NCI-H446 (cell line): ENCODE measurements at regions not wholly inside any gene's neighbourhood (a gene's known extent, or its start where the extent isn't known, plus 50 kb on each side); places are given as distances from the start of the nearest gene placed in this dataset.

Experiments
- DNase-seq, 2 experiments: peaks; one replicate each; lab custom pipeline; 2025; lab: John Stamatoyannopoulos, UW

GRCh38 chr10:44476409-44477045 is 91.6 kb upstream of the CXCL12 start:
- DNase-seq: peak; percentile 40 to 77

GRCh38 chr10:44477046-44477425 is 92.1 kb upstream of the CXCL12 start:
- peak in 1 of 2 experiments; percentile 59 for DNase-seq

GRCh38 chr10:44478040-44478439 is 93.1 kb upstream of the CXCL12 start:
- DNase-seq: no peak

- no peak for DNase-seq
Observed at GRCh38 chr10:44478876-44479705, 94.2 kb upstream of the CXCL12 start.

GRCh38 chr10:44492678-44493077 is 107.8 kb upstream of the CXCL12 start:
- DNase-seq: no peak

GRCh38 chr10:44498222-44498621 is 113.3 kb upstream of the CXCL12 start:
- no peak for DNase-seq

- DNase-seq: no peak
Observed at GRCh38 chr10:44500451-44500850, 115.6 kb upstream of the CXCL12 start.

GRCh38 chr10:44506386-44506785 is 121.5 kb upstream of the CXCL12 start:
- no peak for DNase-seq

GRCh38 chr10:44510379-44511115 is 125.7 kb upstream of the CXCL12 start:
- DNase-seq: peak in 1 of 2 experiments; percentile 5

GRCh38 chr10:44511166-44511565 is 126.3 kb upstream of the CXCL12 start:
- no peak for DNase-seq

- no peak for DNase-seq
Observed at GRCh38 chr10:44511601-44512000, 126.7 kb upstream of the CXCL12 start.

GRCh38 chr10:44512431-44513022 is 127.6 kb upstream of the CXCL12 start:
- peak; percentile 60 to 87 for DNase-seq

- DNase-seq: peak in 1 of 2 experiments; percentile 34
Observed at GRCh38 chr10:44513591-44513990, 128.7 kb upstream of the CXCL12 start.

- DNase-seq: no peak
Observed at GRCh38 chr10:44516891-44517290, 132.0 kb upstream of the CXCL12 start.

- DNase-seq: no peak
Observed at GRCh38 chr10:44517635-44518034, 132.7 kb upstream of the CXCL12 start.

GRCh38 chr10:44519361-44519760 is 134.5 kb upstream of the CXCL12 start:
- DNase-seq: no peak

GRCh38 chr10:44520651-44521050 is 135.8 kb upstream of the CXCL12 start:
- DNase-seq: no peak

- no peak for DNase-seq
Observed at GRCh38 chr10:44539178-44539577, 154.3 kb upstream of the CXCL12 start.

- DNase-seq: peak; percentile 32 to 74
Observed at GRCh38 chr10:44552726-44553125, 167.8 kb upstream of the CXCL12 start.

GRCh38 chr10:44557596-44558191 is 172.8 kb upstream of the CXCL12 start:
- peak in 1 of 2 experiments; percentile 2 for DNase-seq

- DNase-seq: no peak
Observed at GRCh38 chr10:44558521-44558920, 173.6 kb upstream of the CXCL12 start.

GRCh38 chr10:44564361-44564760 is 179.5 kb upstream of the CXCL12 start:
- no peak for DNase-seq
